ENCODE measurements at regions not wholly inside any gene's neighbourhood (a gene's known extent, or its start where the extent isn't known, plus 50 kb on each side); places are given as distances from the start of the nearest gene placed in this dataset.

DNA sequence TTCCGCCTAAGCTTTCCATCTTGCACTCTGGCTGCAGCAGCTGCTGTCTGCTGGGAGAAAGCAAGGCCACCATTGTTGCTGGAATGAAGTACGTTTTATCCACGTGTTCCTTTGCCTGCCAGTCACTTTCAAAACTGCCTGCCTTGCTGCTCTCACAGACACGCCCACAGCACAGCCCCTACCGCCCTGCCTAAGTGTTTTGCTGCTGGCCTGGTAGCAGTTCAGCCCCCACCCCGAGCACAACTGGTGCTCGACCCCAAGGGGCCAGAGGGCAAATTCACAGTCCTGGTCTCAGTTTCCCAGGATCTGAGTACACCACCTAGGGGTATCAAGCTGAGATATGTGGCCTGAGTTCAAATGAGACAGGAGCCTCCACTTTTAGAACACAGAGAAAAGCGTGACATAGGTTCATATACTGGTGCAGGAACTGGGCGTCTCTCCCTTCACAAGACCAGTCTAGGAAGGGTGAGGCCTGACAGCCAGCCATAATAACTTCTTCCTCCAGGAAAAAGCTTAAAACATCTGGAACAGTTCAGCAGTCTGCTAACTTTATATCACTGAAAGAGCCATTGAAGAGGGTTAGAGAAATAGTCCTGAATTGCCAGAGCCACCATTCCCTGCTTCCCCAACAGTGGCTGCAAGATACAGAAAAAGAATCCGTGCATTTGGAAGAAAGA lies 1012.3 kb downstream of the ZPLD1 start:
- 55% methylated on average over 10 of the region's 10 CpGs for WGBS
- no peak for TF ChIP-seq POLR2A (IDR thresholded peaks at IDR 0.05; ENCODE audit: low read depth)
- no peak for TF ChIP-seq CTCF (IDR thresholded peaks at IDR 0.05)
- TF ChIP-seq EP300 (IDR thresholded peaks at IDR 0.05): no peak
- no peak for TF ChIP-seq POLR2AphosphoS5 (IDR thresholded peaks at IDR 0.05)
- intact Hi-C loops (cut with DNase I): no loop called here

DNA sequence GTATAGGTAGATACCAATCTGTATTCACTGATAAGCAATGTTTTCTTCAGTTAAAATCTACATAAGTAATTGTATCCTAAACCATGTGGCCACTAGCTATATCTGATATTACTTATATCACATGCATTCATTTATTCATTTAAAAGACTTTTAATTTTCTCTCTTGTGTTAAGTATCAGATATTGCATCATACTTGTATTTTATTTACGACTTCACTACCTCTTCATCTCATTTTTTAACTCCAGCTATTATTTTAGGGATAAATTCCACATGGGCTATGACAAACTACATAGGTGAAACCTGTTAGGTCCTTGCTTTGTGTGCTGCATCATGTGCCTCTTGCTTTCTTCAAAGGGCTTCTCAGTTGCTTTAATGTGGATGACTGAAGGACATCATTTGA lies 1018.3 kb downstream of the ZPLD1 start:
- TF ChIP-seq POLR2A (IDR thresholded peaks at IDR 0.05; ENCODE audit: low read depth) (no peak), CTCF (IDR thresholded peaks at IDR 0.05) (no peak), POLR2AphosphoS5 (IDR thresholded peaks at IDR 0.05) (no peak), EP300 (IDR thresholded peaks at IDR 0.05) (no peak)
- Histone ChIP-seq H3K36me3 (no peaks in the 10 kb centered on the region), H3K9me3 (peaks cover 0 to 4% (median 3%) of the 10 kb centered on the region in 4 donors), H3K4me1 (no peaks in the 10 kb centered on the region), H3K27me3 (no peaks in the 10 kb centered on the region), H3K4me3 (no peak overlapping the region), H3K27ac (replicated peaks in 1 of 4) (no peak overlapping the region)
- 85% methylated on average over 1 of the region's 1 CpG for WGBS
- DNase-seq (ENCODE audit: extremely low spot score): no peak
- intact Hi-C loops (cut with DNase I): no loop called here

More for the DNA sequence above, 1012.3 kb downstream of the ZPLD1 start:
- DNase-seq (ENCODE audit: extremely low spot score): no peak
- H3K9me3 ChIP-seq: peaks cover 0 to 4% (median 4%) of the 10 kb centered on the region in 4 donors
- H3K27ac ChIP-seq (replicated peaks in 1 of 4): no peak overlapping the region
- H3K4me1 ChIP-seq: no peaks in the 10 kb centered on the region
- no peaks in the 10 kb centered on the region for H3K27me3 ChIP-seq
- H3K36me3 ChIP-seq: no peaks in the 10 kb centered on the region
- H3K4me3 ChIP-seq: no peak overlapping the region

- TF ChIP-seq POLR2A (IDR thresholded peaks at IDR 0.05; ENCODE audit: low read depth) (no peak), POLR2AphosphoS5 (IDR thresholded peaks at IDR 0.05) (no peak), EP300 (IDR thresholded peaks at IDR 0.05) (no peak), CTCF (IDR thresholded peaks at IDR 0.05) (no peak)
- Histone ChIP-seq H3K9me3 (no peaks in the 10 kb centered on the region), H3K4me3 (no peak overlapping the region), H3K36me3 (no peaks in the 10 kb centered on the region), H3K27me3 (no peaks in the 10 kb centered on the region), H3K4me1 (no peaks in the 10 kb centered on the region), H3K27ac (replicated peaks in 1 of 4) (no peak overlapping the region)
- DNase-seq (ENCODE audit: extremely low spot score): no peak
- intact Hi-C loops (cut with DNase I): no loop called here
- 91% methylated on average over 3 of the region's 3 CpGs for WGBS
Observed at GRCh38 chr3:103459815-103460214, 1025.0 kb downstream of the ZPLD1 start.

- intact Hi-C loops (cut with DNase I): no loop called here
- TF ChIP-seq POLR2A (IDR thresholded peaks at IDR 0.05; ENCODE audit: low read depth): no peak
- TF ChIP-seq EP300 (IDR thresholded peaks at IDR 0.05): no peak
- TF ChIP-seq POLR2AphosphoS5 (IDR thresholded peaks at IDR 0.05): no peak
- TF ChIP-seq CTCF (IDR thresholded peaks at IDR 0.05): no peak
- no peak overlapping the region for H3K4me3 ChIP-seq
- H3K27ac ChIP-seq (replicated peaks in 1 of 4): no peak overlapping the region
- no peaks in the 10 kb centered on the region for H3K9me3 ChIP-seq
- H3K4me1 ChIP-seq: no peaks in the 10 kb centered on the region
- DNase-seq (ENCODE audit: extremely low spot score): no peak
- no peaks in the 10 kb centered on the region for H3K36me3 ChIP-seq
- 83% methylated on average over 5 of the region's 5 CpGs for WGBS
- H3K27me3 ChIP-seq: no peaks in the 10 kb centered on the region
Observed at GRCh38 chr3:103470498-103470897, 1035.7 kb downstream of the ZPLD1 start.

DNA sequence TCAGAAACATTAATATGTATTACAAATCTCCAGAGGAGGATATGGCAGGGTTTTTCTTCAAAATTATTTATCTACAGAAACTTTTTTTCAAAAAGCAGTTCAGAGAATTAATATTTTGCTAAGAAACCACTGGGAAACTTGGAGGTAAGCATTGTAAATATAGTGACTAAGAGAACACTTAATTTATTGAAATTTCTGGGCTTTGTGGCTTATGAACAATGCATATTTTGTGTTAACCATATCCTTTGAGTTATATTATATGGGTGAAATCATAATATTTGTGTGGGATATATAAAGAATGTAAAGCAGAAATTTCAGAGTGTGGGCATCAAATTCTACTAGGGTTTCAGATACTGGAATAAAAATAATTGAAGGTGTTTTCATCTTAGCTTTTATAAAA lies 1059.2 kb downstream of the ZPLD1 start:
- H3K27me3 ChIP-seq: no peaks in the 10 kb centered on the region
- H3K27ac ChIP-seq (replicated peaks in 1 of 4): no peak overlapping the region
- no peaks in the 10 kb centered on the region for H3K36me3 ChIP-seq
- intact Hi-C loops (cut with DNase I): no loop called here
- no peak overlapping the region for H3K4me3 ChIP-seq
- no peak for TF ChIP-seq POLR2AphosphoS5 (IDR thresholded peaks at IDR 0.05)
- no peak for TF ChIP-seq EP300 (IDR thresholded peaks at IDR 0.05)
- no peak for TF ChIP-seq CTCF (IDR thresholded peaks at IDR 0.05)
- TF ChIP-seq POLR2A (IDR thresholded peaks at IDR 0.05; ENCODE audit: low read depth): no peak
- DNase-seq (ENCODE audit: extremely low spot score): no peak
- no peaks in the 10 kb centered on the region for H3K4me1 ChIP-seq
- H3K9me3 ChIP-seq: no peaks in the 10 kb centered on the region
